AG08396 (cell line): ENCODE measurements at regions not wholly inside any gene's neighbourhood (a gene's known extent, or its start where the extent isn't known, plus 50 kb on each side); places are given as distances from the start of the nearest gene placed in this dataset.

Source experiments
- DNase-seq: peaks from one replicate; pipeline ENCODE4 v3.0.0; 2012; ENCODE audit warnings: low spot score, mixed read lengths

- no peak for DNase-seq
Measured at GRCh38 chr2:239780236-239780994, 244.7 kb downstream of the NDUFA10 start.

- DNase-seq: no peak
Measured at GRCh38 chr2:239779584-239779983, 245.6 kb downstream of the NDUFA10 start.

GRCh38 chr2:239778861-239779558 is 246.1 kb downstream of the NDUFA10 start:
- no peak for DNase-seq

- no peak for DNase-seq
Measured at GRCh38 chr2:239778042-239778851, 246.9 kb downstream of the NDUFA10 start.

DNA sequence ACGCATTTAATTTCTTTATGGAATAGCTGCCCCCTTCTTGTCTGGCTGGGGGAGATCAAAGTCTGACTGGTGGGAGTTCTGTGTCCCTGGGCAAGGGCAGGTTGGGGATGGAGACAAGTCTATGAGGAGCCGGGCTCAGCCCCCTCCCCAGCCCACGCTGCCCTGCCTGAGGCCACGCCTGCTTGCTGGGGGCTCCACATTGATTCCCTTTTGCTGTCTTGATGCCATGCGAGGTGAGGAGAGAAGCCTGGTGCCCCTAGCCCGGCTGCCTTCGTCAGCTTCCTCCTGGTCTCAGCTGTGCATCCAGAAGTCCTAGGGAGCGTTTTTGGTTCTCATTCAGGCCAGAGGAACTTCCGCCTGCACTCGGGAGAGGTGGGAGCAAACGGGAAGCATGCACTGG is 247.9 kb downstream of the NDUFA10 start:
- no peak for DNase-seq

DNA sequence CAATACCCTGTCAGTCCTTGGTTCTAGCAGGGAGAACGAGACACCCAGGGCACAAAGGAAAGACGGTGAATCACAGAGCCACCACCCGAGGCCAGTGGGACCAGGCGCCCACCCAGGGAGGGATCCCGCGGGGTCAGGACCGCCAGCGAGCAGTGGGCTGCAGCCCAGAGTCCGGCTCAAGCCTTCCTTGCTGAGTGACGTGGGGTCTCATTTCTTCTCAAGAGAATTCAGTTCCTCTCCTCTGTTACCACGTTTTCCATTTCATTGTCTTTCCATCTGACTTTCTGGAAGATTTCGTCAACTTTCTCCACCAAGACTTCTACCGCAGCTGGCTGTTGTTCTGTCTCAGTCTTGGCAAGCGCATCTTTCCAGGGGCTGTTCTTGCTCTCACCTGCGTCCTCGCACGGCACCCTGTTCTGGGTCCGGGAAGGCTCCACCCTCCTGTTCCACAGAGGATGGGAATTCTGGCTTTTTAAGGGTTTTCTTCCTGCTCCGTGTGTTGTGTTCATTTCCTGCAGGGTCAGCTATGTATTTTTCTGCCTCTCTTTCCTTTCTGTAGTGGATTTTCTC is 248.6 kb downstream of the NDUFA10 start:
- DNase-seq: no peak

GRCh38 chr2:239775623-239776435 is 249.3 kb downstream of the NDUFA10 start:
- DNase-seq: no peak

DNA sequence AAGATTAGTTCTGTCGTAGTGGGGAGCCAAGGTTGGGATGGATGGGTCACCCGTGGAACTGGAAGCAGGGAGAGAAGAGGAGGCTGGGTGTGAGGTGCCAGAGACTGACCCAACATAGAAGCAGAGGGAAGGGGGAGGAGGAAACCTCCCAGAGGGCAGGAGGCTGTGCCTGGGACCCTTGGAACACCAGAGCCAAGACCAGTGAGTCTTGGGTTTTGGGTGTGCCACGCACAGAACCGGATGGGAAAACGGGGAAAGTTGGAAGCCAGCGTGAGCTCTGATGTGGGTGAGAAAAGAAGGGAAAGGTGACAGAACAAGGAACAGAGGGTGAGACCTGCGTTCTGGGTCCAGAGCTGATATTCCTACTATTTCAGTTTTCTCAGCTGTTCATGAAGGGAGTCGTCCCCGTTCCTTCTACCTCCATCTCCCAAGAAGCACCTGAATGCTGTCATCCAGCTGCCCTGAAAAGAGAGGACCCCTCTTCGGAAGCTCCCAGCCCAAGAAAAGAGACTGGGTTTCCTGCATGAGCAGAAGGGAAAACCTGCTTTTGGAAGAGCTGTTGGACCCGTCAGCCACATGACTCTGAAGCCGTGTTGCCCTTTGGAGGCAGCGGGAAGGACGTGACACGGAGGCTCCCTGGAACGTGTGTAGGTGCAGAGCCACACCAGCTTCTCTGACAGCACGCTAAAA is 250.1 kb downstream of the NDUFA10 start:
- DNase-seq: no peak

- DNase-seq: no peak
Measured at GRCh38 chr2:239774142-239774462, 251.0 kb downstream of the NDUFA10 start.

DNA sequence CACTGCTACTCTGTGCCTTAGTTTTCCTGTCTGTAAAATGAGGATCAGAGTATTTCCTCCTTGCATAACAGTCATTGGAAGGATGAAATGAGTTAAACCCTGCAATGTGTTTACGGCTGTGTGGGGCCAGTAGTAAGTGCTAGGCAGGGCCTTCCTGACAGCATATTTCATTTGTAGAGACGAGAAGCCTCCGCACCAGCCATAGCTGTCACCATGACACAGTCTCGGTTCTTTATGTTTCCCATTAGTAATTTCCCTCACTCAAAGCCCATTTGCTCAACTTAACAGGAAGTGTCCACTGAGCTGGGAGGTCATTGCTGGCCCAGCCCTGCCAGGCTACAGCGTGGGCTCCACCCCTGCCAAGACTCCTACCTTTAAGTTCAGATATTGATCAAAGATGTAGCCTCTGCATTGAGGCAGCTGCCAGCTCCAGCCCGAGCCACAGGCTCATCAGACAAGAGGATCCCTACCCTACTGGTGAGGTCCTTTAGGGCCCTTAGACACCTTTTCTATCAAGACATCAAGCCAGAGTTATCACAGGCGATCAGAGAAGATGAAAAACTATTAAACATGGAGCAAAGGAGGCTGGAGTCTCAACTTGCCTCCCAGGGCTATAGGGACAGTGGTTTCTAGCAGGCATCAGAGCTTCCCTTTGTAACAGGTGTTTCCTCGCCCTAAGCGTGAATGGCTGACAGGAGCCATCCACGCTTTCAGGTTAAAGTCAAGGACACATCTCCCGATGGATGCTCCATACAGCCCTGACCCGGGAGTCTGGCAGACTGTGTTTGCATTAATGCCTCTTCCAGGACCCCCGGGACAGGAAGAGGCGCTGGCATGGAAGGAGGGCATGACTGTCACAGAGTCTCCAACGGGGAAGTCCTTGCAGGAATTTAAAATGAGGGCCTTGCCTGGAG is 251.7 kb downstream of the NDUFA10 start:
- no peak for DNase-seq

DNA sequence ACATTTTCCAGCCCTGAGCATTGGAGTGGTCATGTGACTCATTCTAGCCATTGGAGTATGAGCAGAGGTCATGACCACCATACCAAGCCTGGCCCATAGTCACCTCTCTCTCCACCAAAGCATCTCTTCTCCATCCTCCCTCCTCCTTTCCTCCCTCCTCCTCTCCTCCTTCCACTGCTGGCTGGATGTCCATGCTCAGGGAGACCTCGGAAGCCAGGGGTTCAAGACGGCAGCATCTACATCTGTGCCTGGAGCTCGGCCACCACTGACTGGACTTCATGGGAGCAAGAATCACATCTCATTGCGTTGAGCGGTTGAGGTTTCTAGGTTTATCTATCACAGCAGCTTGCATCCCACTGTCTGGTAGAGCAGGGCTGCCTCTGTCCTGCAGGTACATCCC is 252.4 kb downstream of the NDUFA10 start:
- DNase-seq: no peak

DNA sequence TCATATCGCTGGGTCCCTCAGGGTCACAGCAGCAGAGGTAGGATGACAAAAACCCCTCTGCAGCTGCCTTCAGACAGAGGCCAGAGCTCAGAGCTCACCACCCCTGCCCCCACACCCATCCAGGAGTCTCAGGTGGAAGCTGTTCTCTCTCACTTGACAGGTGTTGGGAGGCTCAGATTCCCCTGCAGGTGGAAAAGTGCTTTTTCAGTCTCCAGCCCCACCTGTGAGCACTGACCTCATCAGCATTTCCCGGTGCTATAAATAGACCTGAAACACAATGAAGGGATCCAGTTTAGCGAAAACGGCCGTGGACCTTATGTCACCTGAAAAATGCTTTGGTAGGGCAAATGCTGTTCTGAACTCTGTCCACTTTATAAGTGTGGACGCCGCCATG is 254.9 kb downstream of the NDUFA10 start:
- DNase-seq: no peak

DNA sequence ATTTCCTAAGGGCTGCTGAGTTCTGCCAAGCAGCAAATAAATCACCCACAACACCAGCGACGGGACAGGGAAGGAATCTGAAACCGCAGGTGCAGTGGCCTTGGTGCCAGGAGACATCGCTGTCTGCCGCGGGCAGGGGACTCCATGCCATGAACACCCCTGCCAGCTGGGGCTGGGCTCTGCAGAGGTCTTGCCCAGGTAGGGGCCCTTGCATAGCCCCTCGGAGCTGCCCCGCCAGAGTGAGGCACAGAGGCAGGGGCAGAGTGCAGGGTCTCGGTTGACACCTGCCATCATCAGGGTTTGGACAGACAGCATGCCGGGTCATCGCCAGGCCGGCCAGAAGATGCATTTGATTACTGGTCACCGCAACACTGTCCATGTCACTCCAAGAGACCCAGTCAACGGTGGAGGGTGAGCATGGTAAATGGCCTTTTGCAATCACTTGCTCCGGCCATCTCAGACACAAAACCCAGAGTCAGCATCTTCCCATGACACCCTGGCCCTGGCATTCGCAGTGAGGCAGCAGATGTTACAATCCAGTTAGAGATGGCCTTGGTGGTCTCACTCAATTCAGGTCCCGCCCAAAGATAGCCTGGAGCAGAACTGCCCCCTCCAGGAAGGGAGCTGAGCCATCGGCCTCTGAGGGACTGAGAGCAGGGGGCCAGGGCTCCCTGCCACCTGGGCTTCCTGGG is 255.4 kb downstream of the NDUFA10 start:
- DNase-seq: no peak

DNA sequence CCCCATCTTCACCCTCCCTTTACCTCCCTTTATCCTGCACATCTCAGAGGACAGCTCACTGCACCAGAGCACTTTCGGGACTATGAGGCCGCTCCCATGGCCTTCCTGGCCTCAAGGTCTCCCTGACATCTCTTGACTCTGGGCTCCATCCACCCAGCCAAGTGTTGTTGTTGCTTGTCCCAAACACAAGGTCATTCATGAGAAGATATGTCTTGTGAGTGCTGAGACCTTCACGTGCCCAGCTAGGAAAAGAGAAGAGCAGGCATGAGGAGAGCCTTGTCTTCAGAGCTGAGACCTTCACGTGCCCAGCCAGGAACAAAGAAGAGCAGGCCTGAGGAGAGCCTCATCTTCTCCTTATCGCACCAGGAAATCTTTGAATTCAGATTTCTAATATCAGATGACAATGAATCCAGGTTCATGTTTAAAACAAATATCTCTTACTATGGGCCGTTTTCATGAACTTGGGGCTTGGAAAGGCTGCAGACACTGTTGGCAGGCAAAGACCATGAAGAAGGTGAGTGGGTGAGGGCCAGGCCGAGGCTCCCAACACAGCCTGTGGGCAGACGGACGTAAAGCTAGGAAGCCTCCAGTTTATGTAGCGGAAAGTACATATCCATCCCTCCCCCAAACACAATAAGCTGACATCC is 256.1 kb downstream of the NDUFA10 start:
- DNase-seq: no peak

DNA sequence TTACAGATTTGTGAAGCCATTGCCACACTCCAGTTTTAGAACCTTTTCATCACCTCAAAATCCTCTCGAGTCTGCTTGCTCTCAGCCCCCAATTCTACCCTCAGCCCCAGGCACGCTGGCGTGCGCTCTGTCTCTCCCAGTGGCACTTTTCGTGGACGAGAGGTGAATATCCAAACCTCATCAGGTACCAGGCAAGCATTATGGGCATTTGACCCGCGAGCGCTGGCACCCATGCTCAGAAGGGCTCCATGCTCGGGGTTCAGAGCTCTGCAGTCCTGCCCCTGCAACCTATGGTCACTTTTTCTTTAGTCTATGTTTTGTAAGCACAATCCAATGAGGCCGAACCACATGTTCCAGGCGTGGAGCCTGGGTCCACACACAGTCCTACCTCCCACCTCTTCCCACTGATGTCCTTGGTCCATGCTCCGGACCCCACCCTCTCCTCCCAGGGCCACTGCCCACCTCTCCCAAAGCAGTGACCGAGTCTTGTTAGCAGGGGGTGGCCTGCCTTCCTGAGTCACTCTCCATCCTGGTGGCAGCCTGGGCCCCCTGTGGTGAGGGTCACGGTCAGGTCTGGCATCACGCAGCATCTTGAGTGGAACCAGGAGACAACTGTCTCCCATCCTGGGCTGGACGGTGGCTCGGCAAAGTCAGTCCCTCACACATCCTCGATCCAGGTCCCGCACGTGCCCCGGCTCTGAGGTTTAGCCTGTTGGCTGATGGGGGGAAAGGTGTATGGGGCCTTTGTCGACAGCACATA is 256.9 kb downstream of the NDUFA10 start:
- no peak for DNase-seq

DNA sequence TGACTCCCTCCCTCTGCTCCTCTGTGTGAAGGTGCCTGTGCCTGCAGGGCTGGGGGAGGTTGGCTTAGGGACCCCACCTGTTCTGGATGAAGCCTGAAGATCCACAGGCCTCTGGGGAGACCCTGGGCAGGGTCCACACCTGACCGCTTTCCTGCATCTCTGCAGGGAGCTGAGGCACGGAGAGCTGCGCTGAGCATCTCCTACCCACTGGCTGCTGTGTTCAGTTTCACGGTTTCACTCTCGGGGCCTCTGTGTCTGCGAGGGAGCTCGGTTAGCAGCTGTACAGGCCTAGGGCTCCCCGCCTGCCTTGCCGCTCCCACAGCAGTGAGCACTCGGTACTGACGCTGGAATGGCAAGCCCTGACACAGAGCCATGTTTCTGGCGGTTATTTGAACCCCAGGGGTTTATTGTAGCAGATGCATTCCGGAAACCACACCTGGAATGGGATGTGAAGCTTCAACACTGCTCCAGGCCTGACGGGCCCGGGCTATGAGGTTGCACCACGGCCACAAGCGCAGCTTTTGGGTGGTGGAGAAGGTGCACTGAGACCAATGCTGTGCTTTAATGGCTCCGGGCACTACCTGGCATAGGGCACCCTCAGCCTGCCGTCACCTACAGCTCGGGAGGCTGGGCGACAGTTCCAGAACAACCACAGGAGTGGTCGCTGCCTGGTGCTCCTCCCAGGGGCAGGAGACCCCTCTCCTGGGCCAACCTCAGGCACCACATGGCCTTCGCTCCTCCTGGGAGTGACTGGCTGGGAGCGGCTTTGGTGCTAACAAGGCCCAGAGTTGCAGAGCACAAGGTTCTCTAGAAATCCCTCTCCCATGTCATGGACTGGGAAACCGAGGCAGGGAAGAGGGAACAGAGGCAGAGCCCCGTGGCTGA is 257.9 kb downstream of the NDUFA10 start:
- DNase-seq: no peak

- DNase-seq: no peak
Measured at GRCh38 chr2:239765911-239766310, 259.2 kb downstream of the NDUFA10 start.
